Esophagus squamous epithelium (tissue), 5 donors: ENCODE measurements at regions not wholly inside any gene's neighbourhood (a gene's known extent, or its start where the extent isn't known, plus 50 kb on each side); places are given as distances from the start of the nearest gene placed in this dataset.
A peak's percentile ranks its signal among the peaks of the same experiment; 100 is the strongest.

Source experiments
- DNase-seq: peaks from one replicate; lab custom pipeline; 2025; lab: John Stamatoyannopoulos, UW
- H3K27ac ChIP-seq, 4 donors: fragments of 200-600 bp; sonication (generic); one replicate each; pipeline ENCODE4 v1.5.1; 2016 to 2019; ENCODE audit warnings: mild to moderate bottlenecking in 1 of 4
- H3K27me3 ChIP-seq, 4 donors: fragments of 200-600 bp; sonication (generic); 1 replicate in 3 of 4; 2 replicates in 1 of 4; pipeline versions ENCODE4 v1.5.1 to v1.6.0; 2017 to 2021; ENCODE audit warnings: antibody characterized with exemption in 1 of 4
- H3K36me3 ChIP-seq, 3 donors: fragments of 200-600 bp; sonication (generic); one replicate each; pipeline ENCODE4 v1.5.1; 2016 to 2019
- H3K4me1 ChIP-seq, 3 donors: fragments of 200-600 bp; sonication (generic); one replicate each; pipeline ENCODE4 v1.5.1; 2017 to 2019
- H3K4me3 ChIP-seq, 4 donors: fragments of 200-600 bp; sonication (generic); 1 replicate in 3 of 4; 2 replicates in 1 of 4; pipeline ENCODE4 v1.5.1; 2016 to 2019; ENCODE audit warnings: mild to moderate bottlenecking in 2 of 4, moderate library complexity in 1 of 4
- H3K9me3 ChIP-seq, 3 donors: fragments of 200-600 bp; sonication (generic); one replicate each; pipeline ENCODE4 v1.5.1; 2016 to 2019
- POLR2A ChIP-seq, 4 donors: fragments of 450-650 bp; IDR thresholded peaks; one replicate each; pipeline ENCODE4 v1.6.1; 2017; ENCODE audit warnings: antibody characterized with exemption in 4 of 4, mild to moderate bottlenecking in 4 of 4, moderate library complexity in 3 of 4
- WGBS, 2 donors: methylation state at CpG; one replicate each; pipeline ENCODE4 v1.1.5; 2018; 5-methylcytosine and 5-hydroxymethylcytosine counted together
- intact Hi-C: fragments of 100-400 bp; cut with DNase I; formaldehyde crosslinking; loops from one replicate; pipeline ENCODE4 v1.15.0; 2022
- TF ChIP-seq, protein P1 (sequence below), 6 experiments: fragments of 450-650 bp in 4 of 6; fragments of 200-600 bp in 2 of 6; sonication (generic) in 2 of 6; IDR thresholded peaks; one replicate each; pipeline ENCODE4 v1.5.1; 2016 to 2019; ENCODE audit warnings: antibody characterized with exemption in 6 of 6, mild to moderate bottlenecking in 4 of 6, moderate library complexity in 4 of 6
- donor health status: DM: yes; HTN: yes; CAD: no.

DNA sequence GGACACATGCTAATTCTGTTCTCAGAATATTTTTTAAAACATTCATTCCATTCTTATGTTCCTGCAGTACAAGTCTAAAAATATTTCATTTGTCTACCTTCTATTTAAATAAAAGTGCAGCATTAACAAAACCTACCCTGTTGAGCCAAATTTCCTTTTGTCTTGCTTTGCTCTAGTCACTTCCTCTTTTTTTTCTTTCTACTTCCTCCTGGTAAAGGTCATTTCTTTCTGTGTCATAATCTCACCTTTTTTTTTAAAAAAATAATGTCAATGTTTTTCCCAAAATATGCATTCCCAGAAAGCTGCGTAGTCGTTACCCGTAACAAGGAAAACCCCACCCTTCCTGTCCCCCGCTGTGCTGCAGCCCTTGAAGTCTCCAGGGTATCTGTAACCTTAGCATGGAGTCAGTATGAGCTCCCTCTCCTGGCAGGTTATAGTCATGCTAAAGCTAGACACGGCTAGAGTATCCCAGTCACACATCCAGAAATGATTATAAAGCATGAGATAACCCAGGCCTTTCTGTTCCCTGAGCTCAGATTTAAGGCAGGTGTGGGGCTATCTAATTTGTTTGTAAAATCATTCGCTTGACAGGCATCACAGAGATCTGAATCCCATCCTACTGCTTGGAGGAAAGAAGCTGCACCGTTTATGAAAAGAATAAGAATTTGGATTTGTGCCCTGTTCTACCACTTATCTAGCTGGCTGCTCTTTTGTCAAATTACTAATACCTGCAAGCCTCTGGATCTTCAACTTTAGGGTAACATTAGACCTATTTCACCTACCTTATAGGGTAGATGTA is 51.1 kb upstream of the EED start:
- DNase-seq, result no peak
- intact Hi-C loops, result loop anchor here (5.0 kb wide), 1 partner anchor 151 kb away; no protein-coding TSS in a partner anchor
- Histone ChIP-seq H3K4me1 (peaks cover 0 to 27% (median 6%) of the 10 kb centered on the region in 3 donors), H3K9me3 (no peaks in the 10 kb centered on the region), H3K4me3 (peak overlapping the region; percentile 3 to 40 (median 19)), H3K27ac (peak overlapping the region; percentile 21 to 70 (median 54)), H3K36me3 (no peaks in the 10 kb centered on the region), H3K27me3 (no peaks in the 10 kb centered on the region)
- 11 to 13% methylated on average over 6 of the region's 7 CpGs for WGBS, 2 donors
- TF ChIP-seq, protein P1, sequence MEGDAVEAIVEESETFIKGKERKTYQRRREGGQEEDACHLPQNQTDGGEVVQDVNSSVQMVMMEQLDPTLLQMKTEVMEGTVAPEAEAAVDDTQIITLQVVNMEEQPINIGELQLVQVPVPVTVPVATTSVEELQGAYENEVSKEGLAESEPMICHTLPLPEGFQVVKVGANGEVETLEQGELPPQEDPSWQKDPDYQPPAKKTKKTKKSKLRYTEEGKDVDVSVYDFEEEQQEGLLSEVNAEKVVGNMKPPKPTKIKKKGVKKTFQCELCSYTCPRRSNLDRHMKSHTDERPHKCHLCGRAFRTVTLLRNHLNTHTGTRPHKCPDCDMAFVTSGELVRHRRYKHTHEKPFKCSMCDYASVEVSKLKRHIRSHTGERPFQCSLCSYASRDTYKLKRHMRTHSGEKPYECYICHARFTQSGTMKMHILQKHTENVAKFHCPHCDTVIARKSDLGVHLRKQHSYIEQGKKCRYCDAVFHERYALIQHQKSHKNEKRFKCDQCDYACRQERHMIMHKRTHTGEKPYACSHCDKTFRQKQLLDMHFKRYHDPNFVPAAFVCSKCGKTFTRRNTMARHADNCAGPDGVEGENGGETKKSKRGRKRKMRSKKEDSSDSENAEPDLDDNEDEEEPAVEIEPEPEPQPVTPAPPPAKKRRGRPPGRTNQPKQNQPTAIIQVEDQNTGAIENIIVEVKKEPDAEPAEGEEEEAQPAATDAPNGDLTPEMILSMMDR (IDR thresholded peaks at IDR 0.05), result peak; percentile 29 to 87 (median 72)
- TF ChIP-seq POLR2A (IDR thresholded peaks at IDR 0.05), result no peak

GRCh38 chr11:86192519-86193257 is 51.9 kb upstream of the EED start:
- H3K27me3 ChIP-seq, result no peaks in the 10 kb centered on the region
- peak overlapping the region; percentile 21 to 70 (median 54) for H3K27ac ChIP-seq
- TF ChIP-seq, protein P1 (IDR thresholded peaks at IDR 0.05), result no peak
- no peak for TF ChIP-seq POLR2A (IDR thresholded peaks at IDR 0.05)
- peaks cover 0 to 27% (median 6%) of the 10 kb centered on the region in 3 donors for H3K4me1 ChIP-seq
- H3K9me3 ChIP-seq, result no peaks in the 10 kb centered on the region
- WGBS, 2 donors, result 45 to 60% methylated on average over 1 of the region's 1 CpG
- peak overlapping the region in 1 of 4 donors; percentile 16 for H3K4me3 ChIP-seq
- intact Hi-C loops, result loop anchor here (5.0 kb wide), 1 partner anchor 150 kb away; no protein-coding TSS in a partner anchor
- no peak for DNase-seq
- H3K36me3 ChIP-seq, result no peaks in the 10 kb centered on the region

- WGBS, 2 donors, result 76 to 96% methylated on average over 1 of the region's 1 CpG
- no peak for DNase-seq
- no peak for TF ChIP-seq POLR2A (IDR thresholded peaks at IDR 0.05)
- TF ChIP-seq, protein P1 (IDR thresholded peaks at IDR 0.05), result no peak
- no peaks in the 10 kb centered on the region for H3K36me3 ChIP-seq
- H3K27ac ChIP-seq, result no peak overlapping the region
- no peaks in the 10 kb centered on the region for H3K27me3 ChIP-seq
- no peaks in the 10 kb centered on the region for H3K9me3 ChIP-seq
- H3K4me1 ChIP-seq, result peaks cover 0 to 24% (median 3%) of the 10 kb centered on the region in 3 donors
- H3K4me3 ChIP-seq, result no peak overlapping the region
- intact Hi-C loops, result loop anchor here (5.0 kb wide), 1 partner anchor 150 kb away; no protein-coding TSS in a partner anchor
Observed at GRCh38 chr11:86191874-86192273, 52.7 kb upstream of the EED start.

DNA sequence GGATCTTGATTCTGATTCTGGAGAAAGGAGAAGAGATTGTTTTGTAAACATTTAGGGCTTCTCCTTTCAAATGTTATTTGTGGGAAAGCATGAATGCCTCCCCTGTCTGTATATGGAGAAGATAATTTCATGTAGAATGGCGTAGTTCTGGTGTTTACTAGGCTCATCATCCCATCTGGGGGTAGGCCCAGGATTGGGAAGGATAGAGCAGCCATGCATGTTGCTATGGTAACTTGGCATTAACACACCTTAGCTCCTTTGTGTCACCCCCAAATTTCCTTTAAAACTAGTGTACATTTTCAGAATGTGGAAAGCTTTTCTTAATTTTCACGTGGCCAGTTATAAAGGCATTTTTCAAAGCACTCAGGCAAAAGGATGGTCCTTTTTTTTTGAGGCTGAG is 57.5 kb upstream of the EED start:
- no peak overlapping the region for H3K27ac ChIP-seq
- H3K4me3 ChIP-seq, result no peak overlapping the region
- TF ChIP-seq, protein P1 (IDR thresholded peaks at IDR 0.05), result no peak
- no peak for TF ChIP-seq POLR2A (IDR thresholded peaks at IDR 0.05)
- 80 to 88% methylated on average over 2 of the region's 2 CpGs for WGBS, 2 donors
- peaks cover 0 to 14% (median 0%) of the 10 kb centered on the region in 3 donors for H3K4me1 ChIP-seq
- no peak for DNase-seq
- H3K36me3 ChIP-seq, result no peaks in the 10 kb centered on the region
- intact Hi-C loops, result no loop called here
- no peaks in the 10 kb centered on the region for H3K27me3 ChIP-seq
- no peaks in the 10 kb centered on the region for H3K9me3 ChIP-seq

DNA sequence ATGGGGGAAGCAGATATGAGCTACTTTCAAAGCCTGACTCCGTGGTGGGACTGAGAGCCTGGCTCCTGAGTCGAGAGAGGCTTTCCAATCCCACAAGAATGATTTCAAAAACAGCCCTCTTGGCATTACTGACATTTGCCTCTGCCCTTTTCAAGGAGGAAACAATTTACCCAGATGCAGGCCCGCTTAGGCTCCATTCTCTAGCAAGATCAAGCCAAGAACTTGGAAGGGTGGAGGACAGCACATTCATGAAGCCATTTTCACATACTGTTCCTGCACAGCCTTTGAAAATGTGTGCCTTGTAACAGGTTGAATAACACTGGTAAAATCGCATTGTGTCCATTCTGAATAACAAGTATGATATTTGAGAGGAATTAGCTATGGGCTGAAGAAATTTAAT is 58.2 kb upstream of the EED start:
- H3K9me3 ChIP-seq, result no peaks in the 10 kb centered on the region
- H3K27ac ChIP-seq, result no peak overlapping the region
- H3K36me3 ChIP-seq, result no peaks in the 10 kb centered on the region
- no peak for DNase-seq
- TF ChIP-seq, protein P1 (IDR thresholded peaks at IDR 0.05), result no peak
- TF ChIP-seq POLR2A (IDR thresholded peaks at IDR 0.05), result no peak
- H3K4me1 ChIP-seq, result peaks cover 0 to 14% (median 0%) of the 10 kb centered on the region in 3 donors
- no peak overlapping the region for H3K4me3 ChIP-seq
- H3K27me3 ChIP-seq, result no peaks in the 10 kb centered on the region
- WGBS, 2 donors, result 81 to 87% methylated on average over 3 to 4 of the region's 4 CpGs
- intact Hi-C loops, result no loop called here
